ENCODE measurements at regions not wholly inside any gene's neighbourhood (a gene's known extent, or its start where the extent isn't known, plus 50 kb on each side); places are given as distances from the start of the nearest gene placed in this dataset.

GRCh38 chr4:124797223-124797622 is 84.7 kb upstream of the ANKRD50 start:
- DNase-seq: no peak

DNA sequence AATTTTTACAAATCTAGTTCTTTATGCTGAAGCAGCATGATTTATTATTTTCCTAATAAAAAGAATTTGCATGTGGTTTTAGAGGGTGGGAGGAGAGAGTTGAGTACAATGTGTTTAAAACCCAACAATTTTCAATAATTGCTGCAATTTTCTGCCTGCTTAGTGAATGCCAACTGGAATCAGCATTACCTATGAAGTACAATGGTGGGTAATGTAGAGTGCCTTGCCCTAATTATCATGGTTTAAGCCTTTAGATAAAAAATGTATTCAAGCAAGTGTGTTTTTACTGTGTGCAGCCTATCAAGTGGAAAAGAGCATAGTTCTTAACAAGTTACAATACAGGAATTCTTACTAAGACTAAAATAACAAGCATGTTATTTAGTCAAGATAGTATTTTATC is 77.9 kb upstream of the ANKRD50 start:
- DNase-seq: no peak

DNA sequence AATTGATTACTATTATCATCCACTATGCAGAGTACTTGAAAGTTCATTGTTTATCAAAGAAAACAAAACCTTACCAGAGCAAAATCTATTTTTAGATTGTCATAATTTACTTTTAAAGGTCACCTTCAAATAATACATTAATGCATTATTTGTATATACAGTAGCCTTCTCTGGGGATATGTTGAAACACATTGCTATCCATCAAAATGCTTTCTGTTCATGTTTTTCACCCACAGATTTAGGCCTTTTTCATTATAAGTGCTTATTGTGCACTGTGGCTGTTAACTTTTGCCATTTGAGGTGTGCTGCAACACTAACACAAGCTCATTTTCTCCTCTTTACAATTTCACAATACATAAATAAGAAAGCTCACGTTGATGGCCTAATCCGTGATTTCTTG is 74.1 kb upstream of the ANKRD50 start:
- no peak for DNase-seq

- DNase-seq: no peak
Observed at GRCh38 chr4:124785645-124786044, 73.1 kb upstream of the ANKRD50 start.

DNA sequence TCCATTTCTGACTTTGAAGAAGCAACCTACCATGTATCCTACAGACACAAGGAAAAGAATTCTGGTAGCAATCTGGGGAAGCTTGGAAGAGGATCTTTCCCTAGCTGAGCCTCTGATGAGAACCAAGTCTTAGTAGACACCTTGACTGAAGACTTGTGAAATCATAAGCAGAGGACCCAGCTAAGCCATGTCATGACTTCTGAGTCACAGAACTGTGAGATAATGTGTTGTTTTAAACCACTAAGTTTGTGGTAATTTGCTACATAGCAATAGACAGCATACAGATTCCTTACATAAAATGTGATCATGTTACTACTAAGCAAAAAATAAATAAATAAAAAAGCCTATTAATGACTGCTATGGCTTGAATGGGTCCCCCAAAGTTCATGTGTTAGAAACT is 71.3 kb upstream of the ANKRD50 start:
- no peak for DNase-seq

- no peak for DNase-seq
Observed at GRCh38 chr4:124777007-124777406, 64.5 kb upstream of the ANKRD50 start.

DNA sequence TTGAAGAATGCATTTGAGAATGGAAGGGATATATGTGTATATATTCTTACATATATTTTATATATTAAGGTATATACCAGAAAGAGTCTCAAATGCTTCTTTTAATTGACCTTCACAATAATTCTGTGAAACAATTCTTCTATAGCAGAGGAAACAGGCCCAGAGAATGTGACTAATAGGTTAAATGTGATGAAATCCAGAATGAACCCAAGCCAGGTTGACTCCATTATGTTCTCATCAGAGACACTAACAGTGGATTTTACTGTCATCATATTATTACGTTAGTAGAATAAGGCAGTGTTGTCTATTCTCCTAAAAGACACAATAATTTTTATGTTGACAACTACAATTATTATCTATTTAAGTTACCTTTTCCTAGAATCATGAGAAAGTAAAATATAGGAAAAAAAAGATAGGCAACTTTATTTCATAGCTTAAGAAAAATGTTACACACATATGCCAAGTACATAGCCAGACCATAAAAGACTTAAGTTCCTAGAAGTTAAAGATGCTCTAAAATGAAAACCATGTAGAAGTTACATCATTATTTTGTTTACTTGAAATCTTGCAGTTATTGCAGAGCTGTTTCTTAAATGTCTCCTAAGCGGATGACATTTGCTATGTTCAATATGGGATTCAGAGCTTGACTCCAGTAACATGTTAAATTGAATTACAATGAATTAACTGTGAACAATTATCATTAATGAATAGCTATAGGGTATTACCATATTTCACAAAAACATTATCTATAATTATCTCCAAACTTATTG is 56.2 kb upstream of the ANKRD50 start:
- no peak for DNase-seq

- no peak for DNase-seq
Observed at GRCh38 chr4:124762956-124763355, 50.4 kb upstream of the ANKRD50 start.
